GM18505 (cell line): ENCODE measurements at regions not wholly inside any gene's neighbourhood (a gene's known extent, or its start where the extent isn't known, plus 50 kb on each side); places are given as distances from the start of the nearest gene placed in this dataset.

Source experiments
- ATAC-seq: cut with Tn5 transposase; IDR thresholded peaks from one replicate; pipeline ENCODE4 v1.9.1; 2021; ENCODE audit not compliant: unreplicated experiment
- POLR2A ChIP-seq: IDR thresholded peaks from 4 replicates; pipeline ENCODE4 v1.6.1; 2011; ENCODE audit warnings: borderline replicate concordance; ENCODE audit not compliant: insufficient read depth, insufficient read length; ENCODE audit errors: extremely low read depth

GRCh38 chr3:127390365-127391025, 102.6 kb upstream of the PRR20G start:
- TF ChIP-seq POLR2A: no peak
- no peak for ATAC-seq

- no peak for ATAC-seq
- no peak for TF ChIP-seq POLR2A
These were observed 102.1 kb upstream of the PRR20G start for GRCh38 chr3:127389913-127390312.

- TF ChIP-seq POLR2A: no peak
- no peak for ATAC-seq
These were observed 101.6 kb upstream of the PRR20G start for GRCh38 chr3:127389420-127389819.

- no peak for ATAC-seq
- no peak for TF ChIP-seq POLR2A
These were observed 100.6 kb upstream of the PRR20G start for GRCh38 chr3:127388427-127388826.

- TF ChIP-seq POLR2A: no peak
- no peak for ATAC-seq
These were observed 99.8 kb upstream of the PRR20G start for GRCh38 chr3:127387556-127388153.

GRCh38 chr3:127387119-127387518, 99.3 kb upstream of the PRR20G start:
- no peak for TF ChIP-seq POLR2A
- no peak for ATAC-seq

GRCh38 chr3:127386490-127386889, 98.6 kb upstream of the PRR20G start:
- TF ChIP-seq POLR2A: no peak
- ATAC-seq: no peak

- no peak for TF ChIP-seq POLR2A
- ATAC-seq: no peak
These were observed 97.7 kb upstream of the PRR20G start for GRCh38 chr3:127385540-127385870.

- no peak for TF ChIP-seq POLR2A
- ATAC-seq: no peak
These were observed 97.1 kb upstream of the PRR20G start for GRCh38 chr3:127384717-127385539.

- TF ChIP-seq POLR2A: no peak
- no peak for ATAC-seq
These were observed 95.9 kb upstream of the PRR20G start for GRCh38 chr3:127383656-127384179.

- no peak for TF ChIP-seq POLR2A
- no peak for ATAC-seq
These were observed 90.2 kb upstream of the PRR20G start for GRCh38 chr3:127377801-127378655.

GRCh38 chr3:127375151-127375930, 87.5 kb upstream of the PRR20G start:
- TF ChIP-seq POLR2A: no peak
- ATAC-seq: no peak
